Tibial artery (tissue), 4 donors: ENCODE measurements at regions not wholly inside any gene's neighbourhood (a gene's known extent, or its start where the extent isn't known, plus 50 kb on each side); places are given as distances from the start of the nearest gene placed in this dataset.

Source experiments
- DNase-seq, 2 donors: peaks; one replicate each; pipeline ENCODE4 v3.0.0-alpha.2; 2019
- H3K27ac ChIP-seq, 2 donors: fragments of 200-600 bp; sonication (generic) in 1 of 2; 1 replicate in 1 of 2; 2 replicates in 1 of 2; pipeline ENCODE4 v1.5.1; 2018 to 2019; ENCODE audit warnings: mild to moderate bottlenecking in 1 of 2
- H3K27me3 ChIP-seq, 2 donors: fragments of 200-600 bp; sonication (generic) in 1 of 2; one replicate each; pipeline versions ENCODE4 v1.5.1 to v1.6.0; 2016 to 2019
- H3K36me3 ChIP-seq, 3 donors: fragments of 200-600 bp; sonication (generic) in 2 of 3; one replicate each; pipeline ENCODE4 v1.5.1; 2016 to 2019; ENCODE audit warnings: mild to moderate bottlenecking in 2 of 3
- H3K4me1 ChIP-seq, 4 donors: fragments of 200-600 bp; sonication (generic) in 2 of 4; 1 replicate in 3 of 4; 2 replicates in 1 of 4; pipeline ENCODE4 v1.5.1; 2016 to 2019
- H3K4me3 ChIP-seq, 2 donors: fragments of 200-600 bp; sonication (generic) in 1 of 2; 1 replicate in 1 of 2; 2 replicates in 1 of 2; pipeline ENCODE4 v1.5.1; 2018 to 2019; ENCODE audit warnings: mild to moderate bottlenecking in 2 of 2
- H3K9me3 ChIP-seq, 3 donors: fragments of 200-600 bp; sonication (generic) in 1 of 3; one replicate each; pipeline ENCODE4 v1.5.1; 2016 to 2019
- intact Hi-C: fragments of 100-400 bp; cut with DNase I; formaldehyde crosslinking; loops from one replicate; pipeline ENCODE4 v1.15.0; 2023; ENCODE audit warnings: low total_unique reads
- TF ChIP-seq, protein P1 (sequence below), 2 experiments: fragments of 200-600 bp in 1 of 2; fragments of 450-650 bp in 1 of 2; IDR thresholded peaks; one replicate each; pipeline ENCODE4 v1.5.1; 2017 to 2019; ENCODE audit warnings: antibody characterized with exemption in 2 of 2, mild to moderate bottlenecking in 1 of 2, moderate library complexity in 1 of 2

DNA sequence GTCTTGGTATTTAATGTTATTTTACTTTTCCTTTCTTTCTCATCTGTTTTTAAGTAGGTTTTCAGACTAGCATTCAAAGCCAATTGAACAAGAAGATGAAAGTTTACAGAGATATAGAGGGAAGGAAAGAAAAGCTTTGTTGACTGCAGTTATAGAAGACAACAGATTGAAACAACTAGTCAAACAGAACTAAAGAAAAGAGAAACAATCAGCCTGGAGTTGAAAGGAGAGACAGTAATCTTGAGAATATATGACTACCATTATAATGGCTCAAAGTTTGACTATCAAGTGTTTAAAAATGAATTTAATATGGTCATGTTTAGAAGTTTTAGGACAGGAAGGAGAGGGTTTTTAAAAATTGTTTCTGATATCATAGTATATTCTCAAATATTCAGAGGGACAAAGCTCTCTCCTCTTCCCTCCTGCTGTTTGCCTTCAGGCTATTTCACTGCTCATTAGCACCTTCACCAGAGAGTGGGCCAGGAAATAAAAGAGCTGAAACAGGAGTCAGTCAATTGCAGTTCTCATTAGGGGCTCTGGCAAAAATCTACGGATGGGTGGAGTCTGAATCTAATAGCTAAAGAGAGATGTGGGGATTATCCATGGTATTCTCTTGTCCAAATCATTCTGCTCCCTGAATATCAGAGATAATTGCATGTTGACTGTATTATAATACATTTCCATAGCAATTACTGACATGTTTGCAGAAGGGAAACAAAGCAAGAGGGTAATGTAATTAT is 577.8 kb downstream of the BRINP3 start:
- intact Hi-C loops: no loop called here

DNA sequence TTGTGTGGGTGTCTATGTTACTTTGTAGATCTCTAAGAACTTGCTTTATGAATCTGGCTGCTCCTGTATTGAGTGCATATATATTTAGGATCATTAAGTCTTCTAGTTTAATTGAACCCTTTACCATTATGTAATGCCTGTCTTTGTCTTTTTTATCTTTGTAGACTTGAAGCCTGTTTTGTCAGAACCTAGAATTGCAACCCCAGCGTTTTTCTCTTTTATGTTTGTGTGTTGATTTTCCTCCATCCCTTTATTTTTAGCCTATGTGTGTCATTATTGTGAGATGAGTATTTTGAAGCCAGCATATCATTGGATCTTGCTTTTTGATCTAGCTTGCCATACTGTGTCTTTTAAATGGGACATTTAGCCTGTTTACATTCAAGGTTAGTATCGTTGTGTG is 573.2 kb downstream of the BRINP3 start:
- H3K4me3 ChIP-seq: no peak overlapping the region
- intact Hi-C loops: no loop called here
- H3K4me1 ChIP-seq: no peaks in the 10 kb centered on the region
- H3K9me3 ChIP-seq: no peaks in the 10 kb centered on the region
- no peak for DNase-seq
- H3K27ac ChIP-seq: no peak overlapping the region
- H3K36me3 ChIP-seq: no peaks in the 10 kb centered on the region
- H3K27me3 ChIP-seq: no peaks in the 10 kb centered on the region
- TF ChIP-seq, protein P1, sequence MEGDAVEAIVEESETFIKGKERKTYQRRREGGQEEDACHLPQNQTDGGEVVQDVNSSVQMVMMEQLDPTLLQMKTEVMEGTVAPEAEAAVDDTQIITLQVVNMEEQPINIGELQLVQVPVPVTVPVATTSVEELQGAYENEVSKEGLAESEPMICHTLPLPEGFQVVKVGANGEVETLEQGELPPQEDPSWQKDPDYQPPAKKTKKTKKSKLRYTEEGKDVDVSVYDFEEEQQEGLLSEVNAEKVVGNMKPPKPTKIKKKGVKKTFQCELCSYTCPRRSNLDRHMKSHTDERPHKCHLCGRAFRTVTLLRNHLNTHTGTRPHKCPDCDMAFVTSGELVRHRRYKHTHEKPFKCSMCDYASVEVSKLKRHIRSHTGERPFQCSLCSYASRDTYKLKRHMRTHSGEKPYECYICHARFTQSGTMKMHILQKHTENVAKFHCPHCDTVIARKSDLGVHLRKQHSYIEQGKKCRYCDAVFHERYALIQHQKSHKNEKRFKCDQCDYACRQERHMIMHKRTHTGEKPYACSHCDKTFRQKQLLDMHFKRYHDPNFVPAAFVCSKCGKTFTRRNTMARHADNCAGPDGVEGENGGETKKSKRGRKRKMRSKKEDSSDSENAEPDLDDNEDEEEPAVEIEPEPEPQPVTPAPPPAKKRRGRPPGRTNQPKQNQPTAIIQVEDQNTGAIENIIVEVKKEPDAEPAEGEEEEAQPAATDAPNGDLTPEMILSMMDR (IDR thresholded peaks at IDR 0.05): no peak

More for the DNA sequence above, 577.8 kb downstream of the BRINP3 start:
- no peak overlapping the region for H3K4me3 ChIP-seq
- DNase-seq: no peak
- no peaks in the 10 kb centered on the region for H3K9me3 ChIP-seq
- no peak overlapping the region for H3K27ac ChIP-seq
- TF ChIP-seq, protein P1 (IDR thresholded peaks at IDR 0.05): no peak
- H3K4me1 ChIP-seq: no peaks in the 10 kb centered on the region
- H3K36me3 ChIP-seq: no peaks in the 10 kb centered on the region
- H3K27me3 ChIP-seq: no peaks in the 10 kb centered on the region

DNA sequence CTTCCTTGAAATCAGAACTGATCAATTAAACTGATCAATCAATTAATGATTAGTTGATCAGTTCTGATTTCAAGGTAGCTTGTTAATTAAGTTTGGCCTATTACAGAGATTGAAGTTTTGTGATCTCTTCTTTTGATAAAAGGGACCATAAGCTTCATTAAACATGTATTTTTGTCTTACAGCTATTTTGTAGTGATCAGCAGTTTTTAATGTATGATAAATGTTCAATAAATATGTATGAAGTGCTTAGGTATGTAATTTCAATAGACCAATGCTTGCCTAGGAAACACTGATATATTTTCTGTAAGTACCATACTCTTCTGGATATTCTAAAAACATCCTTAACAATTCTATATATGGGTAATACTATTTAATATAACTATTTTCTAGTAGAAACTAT is 569.6 kb downstream of the BRINP3 start:
- no peak for DNase-seq
- intact Hi-C loops: no loop called here
- H3K9me3 ChIP-seq: no peaks in the 10 kb centered on the region
- H3K4me1 ChIP-seq: no peaks in the 10 kb centered on the region
- H3K27ac ChIP-seq: no peak overlapping the region
- no peaks in the 10 kb centered on the region for H3K27me3 ChIP-seq
- TF ChIP-seq, protein P1 (IDR thresholded peaks at IDR 0.05): no peak
- H3K4me3 ChIP-seq: no peak overlapping the region
- no peaks in the 10 kb centered on the region for H3K36me3 ChIP-seq

DNA sequence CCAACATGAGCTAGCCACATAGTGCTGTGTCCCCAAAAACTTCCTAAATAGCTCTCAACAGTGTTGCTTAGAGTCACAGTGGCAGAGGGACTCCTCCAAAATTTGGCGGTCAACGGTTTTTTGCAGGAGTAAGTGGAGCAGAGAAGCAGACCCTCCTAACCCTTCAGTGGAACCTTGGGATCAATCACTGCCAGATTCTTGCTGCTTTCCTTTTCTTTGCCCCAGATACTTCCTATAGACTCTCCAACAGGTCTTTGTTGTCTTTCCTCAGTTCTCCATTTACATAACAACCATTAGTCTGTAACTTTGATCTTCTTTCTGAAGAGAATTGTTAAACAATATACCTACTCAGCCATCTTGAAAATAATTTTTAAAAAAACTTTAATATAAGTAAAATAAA is 556.1 kb downstream of the BRINP3 start:
- TF ChIP-seq, protein P1 (IDR thresholded peaks at IDR 0.05): no peak
- Histone ChIP-seq H3K4me3 (no peak overlapping the region), H3K27me3 (no peaks in the 10 kb centered on the region), H3K4me1 (no peaks in the 10 kb centered on the region), H3K9me3 (peaks cover 0 to 17% (median 4%) of the 10 kb centered on the region in 3 donors), H3K27ac (no peak overlapping the region), H3K36me3 (no peaks in the 10 kb centered on the region)
- no peak for DNase-seq
- intact Hi-C loops: no loop called here

DNA sequence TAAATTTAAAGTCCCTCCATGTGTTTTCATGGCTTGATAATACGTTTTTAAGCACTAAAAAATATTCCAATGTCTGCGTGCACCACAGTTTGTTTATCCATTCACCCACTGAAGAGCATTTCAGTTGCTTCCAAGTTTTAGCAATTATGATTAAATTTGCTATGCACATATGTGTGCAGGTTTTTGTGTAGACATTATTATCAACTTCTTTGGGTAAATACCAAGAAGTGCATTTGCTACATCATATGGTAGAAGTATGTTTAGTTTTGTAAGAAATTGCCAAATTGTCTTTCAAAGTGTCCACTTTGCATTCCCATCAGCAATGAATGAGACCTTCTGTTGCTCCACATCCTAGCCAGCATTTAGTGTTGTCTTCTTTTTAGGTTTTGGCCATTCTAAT is 550.0 kb downstream of the BRINP3 start:
- Histone ChIP-seq H3K9me3 (peaks cover 0 to 12% (median 1%) of the 10 kb centered on the region in 3 donors), H3K36me3 (no peaks in the 10 kb centered on the region), H3K27me3 (no peaks in the 10 kb centered on the region), H3K27ac (no peak overlapping the region), H3K4me1 (no peaks in the 10 kb centered on the region), H3K4me3 (no peak overlapping the region)
- intact Hi-C loops: no loop called here
- no peak for DNase-seq
- TF ChIP-seq, protein P1 (IDR thresholded peaks at IDR 0.05): no peak
